HG03095 (cell line): ENCODE measurements at regions not wholly inside any gene's neighbourhood (a gene's known extent, or its start where the extent isn't known, plus 50 kb on each side); places are given as distances from the start of the nearest gene placed in this dataset.

ENCODE experiments used
- ATAC-seq: cut with Tn5 transposase; IDR thresholded peaks from one replicate; pipeline ENCODE4 v1.9.1; 2021; ENCODE audit warnings: moderate library complexity; ENCODE audit not compliant: unreplicated experiment

GRCh38 chr2:122157158-122157557 lies 401.7 kb downstream of the TSN start:
- no peak for ATAC-seq

- no peak for ATAC-seq
Observed at GRCh38 chr2:122163617-122164016, 408.2 kb downstream of the TSN start.

DNA sequence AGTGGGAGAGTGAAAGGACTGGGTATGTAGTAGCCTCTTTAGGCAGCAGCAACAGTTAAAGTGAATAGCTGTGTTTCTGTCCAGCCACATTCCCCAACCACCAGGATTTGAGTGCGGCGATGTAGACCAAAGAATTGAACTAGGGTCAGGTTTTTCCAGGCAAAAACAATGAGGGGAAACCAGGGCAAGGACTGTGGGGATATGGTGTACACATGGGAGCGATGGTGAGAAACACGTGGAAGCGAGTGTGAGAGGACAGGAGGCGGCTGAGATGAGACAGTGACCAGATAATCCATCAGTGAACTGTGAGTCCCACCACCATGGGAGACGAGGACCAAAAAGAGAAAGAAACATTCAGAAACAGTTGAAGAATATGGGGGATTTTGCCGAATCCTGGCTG lies 409.5 kb downstream of the TSN start:
- ATAC-seq = no peak

DNA sequence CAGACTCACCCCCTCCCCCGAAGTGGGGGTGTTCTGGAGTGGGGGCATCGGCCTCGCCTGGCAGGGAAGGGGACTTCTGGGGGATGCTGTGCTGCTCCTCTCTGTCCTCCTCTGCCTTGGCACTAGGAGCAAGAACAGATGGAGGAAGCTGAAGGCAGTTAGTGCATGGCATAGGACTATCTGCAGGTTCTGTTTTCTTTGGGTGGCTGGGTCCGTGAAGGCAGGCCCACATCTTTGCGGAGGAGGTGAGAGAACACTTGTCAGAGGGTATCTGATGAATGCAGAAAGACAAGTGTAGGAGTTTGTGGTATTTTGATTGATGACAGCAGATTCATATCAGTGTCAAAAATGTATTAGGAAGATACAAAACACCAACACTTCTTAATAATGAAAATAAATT lies 411.4 kb downstream of the TSN start:
- no peak for ATAC-seq

GRCh38 chr2:122167515-122167914 lies 412.1 kb downstream of the TSN start:
- no peak for ATAC-seq

GRCh38 chr2:122168799-122169198 lies 413.3 kb downstream of the TSN start:
- ATAC-seq = no peak

- ATAC-seq = no peak
Observed at GRCh38 chr2:122172812-122173211, 417.4 kb downstream of the TSN start.

DNA sequence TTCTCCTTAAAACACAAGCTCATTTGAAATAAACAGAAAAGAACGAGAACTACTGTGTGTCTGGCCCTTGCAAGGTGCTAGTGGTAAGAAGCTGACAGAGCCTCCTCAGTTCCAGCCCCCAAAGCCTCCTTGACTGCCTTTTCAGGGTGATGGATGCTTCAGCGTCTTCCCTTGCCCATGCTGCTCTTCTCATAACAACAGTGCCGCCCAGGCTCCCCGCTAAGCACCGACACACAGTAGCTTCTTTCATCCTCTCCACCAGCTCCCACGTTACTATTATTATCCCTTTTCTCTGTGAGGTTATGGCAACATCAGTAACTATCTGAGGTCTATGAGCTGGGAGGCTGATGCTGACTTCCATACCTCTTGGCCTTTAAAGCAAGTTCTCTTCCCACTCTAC lies 418.6 kb downstream of the TSN start:
- ATAC-seq = no peak

- ATAC-seq = no peak
Observed at GRCh38 chr2:122179492-122180165, 424.2 kb downstream of the TSN start.

- ATAC-seq = no peak
Observed at GRCh38 chr2:122180972-122181371, 425.5 kb downstream of the TSN start.

DNA sequence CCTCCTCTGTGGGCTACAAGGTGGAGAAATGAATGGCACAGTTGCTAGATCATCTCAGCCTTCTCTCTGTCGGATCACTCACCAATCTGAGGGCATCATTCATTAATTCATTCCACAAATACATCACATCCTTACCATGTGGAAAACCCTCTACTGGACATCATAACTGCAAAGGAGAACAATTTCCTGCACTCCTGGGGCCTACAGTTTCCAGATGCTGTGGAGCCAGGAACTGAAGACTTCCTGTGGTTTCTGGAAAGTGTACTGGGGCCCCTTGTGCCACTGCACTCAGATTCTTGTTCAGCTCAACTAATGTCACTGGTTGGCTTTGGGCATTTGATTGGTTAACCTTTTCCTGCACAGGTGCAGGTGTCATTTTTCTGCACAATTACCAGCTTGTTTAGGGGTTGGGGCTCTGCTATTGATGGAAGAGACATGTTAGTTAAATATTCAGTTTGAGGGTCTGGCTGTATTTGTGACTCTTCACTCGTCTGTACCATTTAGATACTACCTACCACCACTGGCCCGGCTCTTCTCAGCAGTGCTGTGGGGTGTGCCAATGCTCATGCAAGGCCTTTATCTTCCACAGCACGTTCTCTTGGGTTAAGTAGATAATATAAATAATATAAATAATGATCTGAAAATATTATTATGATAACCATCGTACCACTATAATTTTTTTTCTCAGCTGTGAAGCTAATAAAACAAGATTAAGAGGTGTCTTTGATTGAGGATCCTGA lies 427.3 kb downstream of the TSN start:
- no peak for ATAC-seq

DNA sequence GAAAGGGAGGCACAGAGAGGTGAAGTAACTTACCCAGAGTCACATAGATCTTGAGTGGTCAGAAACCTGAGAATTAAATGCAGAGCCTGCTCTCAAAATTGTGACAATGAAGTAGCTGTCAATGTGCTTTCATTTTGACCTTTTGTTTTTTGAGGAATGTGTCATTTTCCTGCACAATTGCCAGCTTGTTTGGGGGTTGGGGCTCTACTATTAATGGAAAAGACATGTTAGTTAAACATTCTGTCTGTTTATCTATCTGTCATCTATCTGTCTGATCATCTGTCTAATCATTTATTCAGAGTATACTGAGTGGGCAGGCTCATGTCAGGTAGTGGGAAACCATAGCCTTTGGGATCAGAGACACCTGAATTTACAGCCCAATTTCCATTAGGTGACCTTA lies 428.4 kb downstream of the TSN start:
- ATAC-seq = no peak

GRCh38 chr2:122186761-122187222 lies 431.3 kb downstream of the TSN start:
- no peak for ATAC-seq

DNA sequence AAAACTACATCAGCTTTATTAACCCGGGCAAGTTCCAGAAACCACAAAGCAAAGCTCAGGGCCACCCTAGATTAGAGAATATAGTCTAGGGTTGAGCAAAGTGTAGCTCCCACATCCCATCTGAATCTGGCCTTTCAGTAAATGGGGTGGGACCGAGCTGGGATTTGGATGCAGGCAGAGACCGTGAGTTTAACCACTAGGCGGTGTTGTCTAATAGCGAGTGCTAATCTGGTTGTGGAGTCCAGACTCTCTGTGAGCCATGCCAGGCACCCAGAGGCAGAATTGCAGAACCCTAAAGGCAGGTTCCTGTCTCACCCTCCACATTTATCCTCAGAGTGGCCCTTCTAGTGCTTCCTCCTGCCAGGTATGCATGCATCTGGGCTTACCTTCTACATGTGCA lies 435.9 kb downstream of the TSN start:
- no peak for ATAC-seq

DNA sequence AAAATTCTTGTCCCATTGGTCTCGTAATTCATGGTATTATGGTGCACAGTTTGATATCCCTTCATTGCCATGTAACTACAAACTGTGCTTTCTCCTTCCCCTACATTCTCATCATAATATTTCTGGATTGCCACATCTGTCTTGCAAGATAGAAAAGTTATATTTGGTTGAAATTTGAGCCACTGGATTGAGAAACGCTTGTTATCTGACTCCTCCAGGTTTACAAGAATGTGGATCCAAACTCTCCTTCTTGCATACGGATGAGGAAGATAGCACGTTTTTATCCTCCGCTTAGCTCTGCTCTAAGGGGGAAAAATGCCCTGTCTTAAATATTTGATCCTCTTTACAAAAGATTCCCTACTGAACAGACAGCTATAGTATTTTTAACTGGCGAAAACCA lies 438.2 kb downstream of the TSN start:
- ATAC-seq = no peak

DNA sequence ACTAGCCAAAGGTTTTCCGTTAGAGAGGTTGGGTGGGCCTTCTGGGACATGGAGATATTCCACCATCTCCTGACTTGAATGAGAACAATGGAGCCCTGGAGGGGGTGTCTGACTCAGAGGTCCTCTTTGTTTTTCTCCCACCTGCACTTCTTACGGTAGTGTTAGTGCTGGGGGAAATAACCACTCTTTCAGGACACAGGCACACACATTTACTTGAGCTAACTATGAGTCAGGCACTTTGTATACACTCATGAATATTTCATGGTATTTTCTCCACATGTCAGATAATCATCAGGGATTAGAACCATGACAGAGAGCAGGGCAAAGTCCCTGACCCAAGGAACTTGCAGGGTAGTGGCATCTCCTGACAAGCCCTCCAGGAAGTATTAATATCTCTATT lies 439.1 kb downstream of the TSN start:
- no peak for ATAC-seq

- no peak for ATAC-seq
Observed at GRCh38 chr2:122203523-122203922, 448.1 kb downstream of the TSN start.

DNA sequence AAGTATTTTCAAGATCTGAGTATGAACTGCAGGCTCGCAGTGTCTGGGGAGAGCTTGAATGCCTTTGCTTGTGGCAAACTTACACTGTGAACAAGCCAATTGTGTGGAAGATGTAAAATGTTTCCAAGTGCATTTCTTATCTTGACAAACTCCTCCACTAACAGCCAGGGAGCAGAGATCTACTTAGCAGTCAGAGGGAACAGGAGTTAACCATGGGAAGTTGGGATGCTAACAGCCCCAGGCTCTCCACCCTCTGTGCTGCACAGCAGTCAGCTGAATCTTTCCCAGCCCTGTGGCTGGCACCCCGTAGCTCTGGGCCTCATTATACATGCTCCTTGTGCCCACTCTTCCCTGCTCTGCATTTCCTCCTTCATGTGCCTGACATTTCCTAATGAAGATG lies 450.2 kb downstream of the TSN start:
- no peak for ATAC-seq

DNA sequence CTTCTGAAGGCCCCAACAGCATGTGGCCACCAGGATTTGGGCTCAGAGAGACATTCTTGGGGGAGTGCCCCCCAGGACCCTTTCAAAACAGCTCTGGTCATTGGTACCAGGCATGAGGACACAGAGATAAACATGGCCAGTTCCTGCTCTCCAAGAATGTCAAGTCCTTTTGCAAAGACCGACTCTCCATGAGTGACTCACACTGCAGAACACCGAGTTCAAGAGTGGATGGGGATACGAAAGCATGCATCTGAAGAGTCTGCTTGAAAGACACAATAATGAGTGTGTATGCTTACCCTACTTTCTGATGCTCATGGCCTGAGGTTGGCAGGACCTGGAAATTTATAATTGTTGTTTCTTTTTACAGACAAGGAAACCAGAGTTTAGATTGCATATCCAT lies 450.6 kb downstream of the TSN start:
- ATAC-seq = no peak

DNA sequence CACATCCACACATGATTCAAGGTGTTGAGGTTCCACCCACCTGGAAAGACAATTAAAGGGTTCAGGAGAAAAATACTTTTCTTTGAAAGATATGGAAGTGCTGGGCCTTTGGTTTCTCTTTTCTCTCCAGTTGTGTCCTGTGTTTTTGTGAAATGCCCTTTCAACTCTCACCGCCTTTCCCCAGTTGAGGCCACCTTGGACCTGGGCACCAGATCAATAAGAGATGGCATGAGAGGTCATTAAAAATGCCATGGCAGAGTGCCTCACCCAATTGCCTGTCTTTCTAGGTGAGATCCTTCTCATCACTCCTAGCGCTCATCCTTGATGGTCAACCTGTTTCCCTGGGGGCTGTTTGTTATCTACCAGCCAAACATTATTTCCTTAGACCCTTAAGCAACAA lies 453.9 kb downstream of the TSN start:
- ATAC-seq = no peak

DNA sequence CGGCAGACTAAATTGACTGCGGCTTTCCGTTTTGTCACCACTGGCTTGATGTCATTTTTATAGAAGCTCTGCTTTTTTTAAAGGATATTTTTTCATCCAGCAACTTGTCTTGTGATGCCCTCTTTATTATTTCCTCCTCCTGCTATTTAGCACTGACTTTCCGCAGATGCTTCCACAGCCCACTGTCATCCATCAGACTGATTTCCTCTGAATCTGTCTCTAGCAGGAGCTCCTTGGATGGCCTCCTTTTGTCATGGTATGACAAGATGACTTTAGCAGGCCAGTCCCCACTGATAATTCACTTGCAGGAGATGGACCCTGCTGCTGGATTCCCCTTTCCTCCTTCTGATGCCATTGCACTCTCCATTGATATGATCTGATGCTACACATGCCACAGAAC lies 454.6 kb downstream of the TSN start:
- no peak for ATAC-seq
